Right ventricle myocardium inferior (tissue), 1 donor: ENCODE measurements at regions not wholly inside any gene's neighbourhood (a gene's known extent, or its start where the extent isn't known, plus 50 kb on each side); places are given as distances from the start of the nearest gene placed in this dataset.
"Not testable (repeated sequence)": the region's sequence is repeated elsewhere in the genome, so short reads cannot be mapped to it uniquely, and the experiment has no call there.

Experiments used
- ATAC-seq: fragments of 200-7000 bp; cut with Tn5 transposase; one replicate; pipeline ENCODE4 v1.9.1; 2020; ENCODE audit warnings: mild to moderate bottlenecking, moderate library complexity
- DNase-seq: peaks from one replicate; pipeline ENCODE4 v3.0.0; 2021; ENCODE audit errors: missing footprints
- intact Hi-C: fragments of 100-400 bp; cut with DNase I; formaldehyde crosslinking; loops from one replicate; pipeline ENCODE4 v1.11.0; 2022
- donor health status: DM: no; HTN: yes; CAD: no; lungs with severe emphysema.

DNA sequence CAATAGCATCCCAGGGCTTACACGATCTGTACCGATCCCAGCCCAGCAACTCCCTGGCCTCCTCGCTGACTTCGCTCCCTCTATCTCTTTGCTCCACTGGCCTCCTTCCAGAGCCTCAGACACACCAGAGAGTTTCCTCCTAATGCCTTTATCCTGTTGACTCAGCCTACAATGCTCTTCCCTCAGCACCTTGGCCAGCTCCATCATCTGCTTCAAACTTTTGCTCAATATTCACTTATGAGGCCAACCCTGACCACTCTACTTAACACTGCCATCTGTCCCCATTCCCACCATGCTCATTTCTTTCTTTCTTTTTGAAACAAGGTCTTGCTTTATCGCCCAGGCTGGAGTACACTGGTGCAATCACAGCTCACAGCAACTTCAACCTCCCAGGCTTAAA, 180.9 kb downstream of the CEP170 start:
- ATAC-seq, intact Hi-C loops, DNase-seq: not testable (repeated sequence)

DNA sequence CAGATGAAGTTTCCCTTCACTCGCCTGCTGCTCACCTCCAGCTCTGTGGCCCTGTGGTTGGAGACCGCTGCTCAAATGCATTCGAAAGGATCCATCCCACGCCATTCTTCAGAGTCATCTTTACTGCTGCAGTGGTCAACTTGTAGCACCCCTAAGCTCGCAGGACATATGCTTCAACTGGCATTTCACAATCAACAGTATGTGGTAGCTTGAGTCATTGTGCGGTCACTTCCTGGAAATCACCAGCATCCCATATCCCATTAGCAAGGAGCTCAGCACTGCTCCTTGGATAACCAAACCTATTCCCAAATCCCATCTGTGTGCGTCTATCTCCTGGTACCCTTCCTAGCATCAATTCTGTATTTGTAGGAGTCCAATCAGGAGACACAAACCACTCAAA, 188.0 kb downstream of the CEP170 start:
- DNase-seq, ATAC-seq, intact Hi-C loops: not testable (repeated sequence)

DNA sequence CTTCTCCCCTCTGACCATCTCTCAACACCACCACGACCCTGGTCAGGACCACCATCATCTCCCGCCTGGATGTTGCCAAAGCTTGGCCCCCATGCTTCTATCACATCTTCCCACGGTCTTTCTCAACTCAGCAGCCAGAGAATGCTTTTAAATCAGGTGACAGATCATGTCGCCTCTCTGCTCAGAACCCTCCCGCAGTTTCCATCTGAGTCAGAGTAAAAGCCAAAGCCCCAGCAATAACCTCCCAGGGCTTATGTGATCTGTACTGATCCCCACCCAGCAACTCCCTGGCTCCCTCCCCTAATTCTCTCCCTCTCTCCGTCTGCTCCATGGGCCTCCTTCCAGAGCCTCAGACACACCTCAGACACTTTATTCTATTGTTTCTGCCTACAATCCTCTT, 193.1 kb downstream of the CEP170 start:
- ATAC-seq, intact Hi-C loops, DNase-seq: not testable (repeated sequence)

DNA sequence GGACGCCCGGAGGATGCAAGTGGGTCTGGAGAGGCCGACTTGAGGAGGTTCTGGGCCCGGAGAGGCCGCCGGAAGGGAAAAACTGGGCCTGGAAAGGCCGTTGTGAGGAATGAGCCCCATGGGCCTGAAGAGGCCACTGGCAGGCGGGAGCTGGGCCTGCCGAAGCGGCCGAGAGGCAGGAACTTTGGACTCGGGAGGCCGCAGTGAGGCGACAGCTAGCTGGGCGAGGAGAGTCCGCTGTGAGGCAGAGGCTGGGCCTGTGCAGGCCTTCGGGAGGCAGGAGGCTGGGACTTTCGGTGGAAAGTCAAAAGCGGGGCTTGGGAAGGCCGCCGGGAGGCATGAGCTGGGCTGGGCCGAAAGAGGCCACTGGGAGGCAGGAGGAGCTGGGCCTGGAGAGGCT, 199.6 kb downstream of the CEP170 start:
- ATAC-seq, DNase-seq, intact Hi-C loops: not testable (repeated sequence)

DNA sequence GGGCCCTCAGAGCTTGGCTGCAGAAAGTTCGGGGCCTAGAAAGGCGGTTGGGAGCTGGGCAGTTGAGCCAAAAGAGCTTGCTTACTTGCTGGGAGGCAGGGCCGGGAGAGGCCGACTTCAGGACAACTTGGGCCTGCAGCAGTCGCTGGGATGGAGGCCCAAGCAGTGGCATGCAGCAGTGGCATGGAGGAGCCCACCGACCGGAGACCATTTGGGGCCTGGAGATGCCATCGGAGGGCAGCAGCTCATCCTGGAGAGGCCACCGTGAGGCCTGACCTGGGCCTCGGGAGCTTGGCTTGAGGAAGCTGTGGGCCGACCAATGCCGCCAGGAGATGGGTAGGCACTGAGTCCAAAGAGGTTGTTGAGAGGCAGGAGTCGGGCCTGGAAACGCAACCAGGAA, 200.0 kb downstream of the CEP170 start:
- intact Hi-C loops, ATAC-seq: not testable (repeated sequence)
- peak; percentile 27 for DNase-seq

DNA sequence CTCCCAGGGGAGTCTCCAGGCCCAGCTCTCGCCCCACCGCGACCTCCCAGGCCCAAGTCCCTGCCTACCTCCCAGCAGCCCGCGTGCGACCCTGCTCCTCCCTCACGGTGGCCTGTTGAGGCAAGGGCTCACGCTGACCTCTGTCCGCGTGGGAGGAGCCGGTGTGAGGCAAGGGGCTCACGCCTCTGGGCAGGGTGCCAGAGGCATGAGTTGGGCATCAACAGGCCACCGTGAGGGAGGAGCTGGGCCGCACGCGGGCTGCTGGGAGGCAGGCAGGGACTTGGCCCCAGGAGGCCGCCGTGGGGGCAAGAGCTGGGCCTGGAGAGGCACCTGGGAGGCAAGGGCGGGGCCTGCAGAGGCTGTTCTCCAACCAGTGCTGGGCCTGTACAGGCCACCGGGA, 200.4 kb downstream of the CEP170 start:
- DNase-seq, ATAC-seq, intact Hi-C loops: not testable (repeated sequence)

DNA sequence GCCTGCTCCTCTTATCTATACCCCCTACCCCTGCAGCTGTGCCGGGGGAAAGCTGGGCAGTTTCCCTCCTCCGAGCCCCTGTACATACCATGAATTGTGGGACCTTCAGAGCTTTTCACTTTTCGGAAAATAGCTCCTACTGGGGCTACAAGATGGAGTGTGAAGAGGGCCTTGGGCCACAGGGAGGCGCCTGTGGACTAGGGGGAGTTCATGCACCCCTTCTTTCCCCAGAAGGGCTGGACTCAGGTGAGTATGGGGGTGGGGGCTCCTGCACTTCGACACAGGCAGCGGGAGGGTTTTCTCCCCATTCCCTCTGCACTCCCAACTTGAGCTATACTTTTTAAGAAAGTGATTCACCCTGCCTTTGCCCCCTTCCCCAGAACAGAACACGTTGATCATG, 202.0 kb downstream of the CEP170 start:
- intact Hi-C loops, ATAC-seq: not testable (repeated sequence)

DNA sequence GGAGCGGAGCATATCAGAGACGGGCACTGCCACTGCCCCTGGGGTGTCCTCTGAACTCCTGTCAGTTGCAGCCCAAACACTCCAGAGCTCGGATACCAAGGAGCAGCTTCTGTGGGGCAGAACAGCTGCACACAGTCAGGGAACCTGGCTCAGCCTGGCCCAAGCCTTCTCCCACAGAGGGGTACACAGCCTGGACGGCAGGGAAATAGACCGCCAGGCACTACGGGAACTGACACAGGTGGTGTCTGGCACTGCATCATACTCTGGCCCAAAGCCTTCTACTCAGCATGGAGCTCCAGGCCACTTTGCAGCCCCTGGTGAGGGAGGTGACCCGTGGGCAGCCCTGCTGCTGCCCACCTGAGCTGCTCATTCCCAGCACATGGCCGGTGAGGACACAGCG, 204.5 kb downstream of the CEP170 start:
- DNase-seq, intact Hi-C loops, ATAC-seq: not testable (repeated sequence)

More for the DNA sequence above, 202.0 kb downstream of the CEP170 start:
- not testable (repeated sequence) for DNase-seq

DNA sequence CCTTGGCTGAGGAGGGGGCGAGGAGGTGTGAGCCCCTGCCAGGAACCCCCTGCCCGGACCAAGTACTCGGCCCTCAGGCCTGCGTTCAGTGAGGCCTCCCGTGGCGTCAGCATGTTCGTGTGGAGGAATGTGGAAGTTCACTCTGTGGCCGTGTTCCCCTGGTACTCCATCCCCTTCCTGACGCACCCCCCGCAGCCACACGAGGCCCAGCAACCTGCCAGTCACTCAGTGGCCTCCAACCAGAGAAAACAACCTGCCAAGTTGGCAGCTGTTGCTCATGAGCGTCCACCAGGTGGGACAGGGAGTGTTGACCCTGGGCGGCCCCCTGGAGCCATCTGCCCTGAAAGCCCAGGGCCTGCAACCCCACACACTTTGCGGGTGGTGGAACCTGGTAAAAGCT, 205.4 kb downstream of the CEP170 start:
- DNase-seq, intact Hi-C loops, ATAC-seq: not testable (repeated sequence)

DNA sequence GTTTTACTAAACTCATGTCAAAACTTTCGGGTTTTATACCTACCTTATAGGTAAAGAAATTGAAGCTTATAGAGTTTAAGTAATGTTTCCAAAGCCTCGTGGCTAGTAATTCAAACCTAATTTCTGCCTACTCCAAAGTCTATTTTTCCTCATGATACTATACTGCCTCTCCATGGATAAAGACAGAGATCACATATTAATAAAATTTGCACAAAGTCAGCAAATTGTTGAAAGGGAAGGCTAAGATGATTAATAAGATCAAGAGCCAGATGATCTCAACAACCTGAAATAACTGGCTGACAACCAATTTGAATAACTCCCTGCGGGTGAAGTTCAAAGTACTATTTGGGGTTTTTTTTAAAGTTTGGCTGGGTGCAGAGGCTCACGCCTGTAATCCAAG, 233.7 kb downstream of the CEP170 start:
- ATAC-seq, DNase-seq, intact Hi-C loops: not testable (repeated sequence)

DNA sequence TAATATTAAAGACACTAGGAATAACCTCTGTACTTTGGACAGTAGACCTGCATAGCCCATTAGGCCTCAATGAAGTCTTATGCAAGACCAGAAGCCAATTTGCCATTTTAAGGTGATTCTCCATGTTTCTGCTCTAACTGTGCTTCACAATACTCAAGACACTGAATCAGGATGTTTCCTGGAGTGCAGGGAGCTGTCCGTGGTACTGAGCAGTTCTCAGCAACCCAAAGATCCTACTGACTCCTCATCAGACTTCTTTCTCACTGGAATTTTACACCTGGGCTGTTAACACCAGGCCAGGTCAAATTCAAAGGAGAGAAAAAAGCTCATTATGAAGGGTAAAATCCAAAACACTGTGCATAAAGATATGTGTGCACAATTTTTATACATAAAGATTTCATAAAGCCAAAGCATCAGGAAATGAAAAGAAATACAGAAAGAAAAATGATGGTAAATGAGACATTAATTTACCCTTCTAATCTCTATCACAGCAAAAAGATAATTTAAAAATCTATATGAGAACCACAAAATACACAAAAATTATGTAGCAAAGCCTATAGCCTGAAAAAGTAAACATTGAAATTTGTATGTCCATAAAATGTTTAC, 235.9 kb downstream of the CEP170 start:
- intact Hi-C loops, DNase-seq, ATAC-seq: not testable (repeated sequence)

DNA sequence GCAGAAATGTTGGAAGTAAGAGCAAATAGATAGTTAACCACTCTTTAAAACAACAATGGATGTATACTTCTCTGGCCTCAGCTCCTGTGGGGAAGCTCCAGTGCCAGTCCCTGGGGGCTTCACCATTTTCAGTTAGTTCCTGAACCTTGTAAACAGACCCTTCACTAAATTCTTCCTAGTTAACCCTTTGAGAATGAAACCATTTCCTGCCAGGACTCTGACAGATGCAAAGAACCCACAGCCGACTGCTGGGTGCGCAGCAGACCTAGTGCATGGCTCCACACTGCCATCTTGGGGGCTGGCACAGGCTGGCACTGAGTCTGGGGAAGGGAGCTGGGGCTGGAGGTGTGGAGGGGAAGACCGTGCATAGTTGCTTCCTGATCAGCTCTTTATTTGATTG, 244.4 kb downstream of the CEP170 start:
- intact Hi-C loops, ATAC-seq, DNase-seq: not testable (repeated sequence)

DNA sequence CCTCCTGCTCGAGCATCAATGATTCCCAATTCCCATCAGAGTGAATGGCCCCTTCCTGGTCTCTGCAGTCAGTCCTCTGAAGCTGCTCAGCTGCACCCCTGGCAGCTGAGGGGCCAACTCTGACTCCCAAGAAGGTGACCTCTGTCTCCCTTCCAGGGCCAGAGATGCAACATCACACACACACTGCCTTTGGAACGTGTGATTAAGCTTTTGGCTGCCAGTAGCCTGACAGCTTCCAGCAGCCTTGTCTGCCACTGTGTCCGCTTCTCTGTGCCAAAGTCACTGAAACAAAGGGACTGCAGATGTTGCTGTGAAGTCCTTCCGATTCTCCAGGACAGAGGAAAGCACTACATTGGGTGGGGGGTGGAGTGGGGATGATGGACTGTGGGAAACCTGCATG, 254.1 kb downstream of the CEP170 start:
- not testable (repeated sequence) for DNase-seq

DNA sequence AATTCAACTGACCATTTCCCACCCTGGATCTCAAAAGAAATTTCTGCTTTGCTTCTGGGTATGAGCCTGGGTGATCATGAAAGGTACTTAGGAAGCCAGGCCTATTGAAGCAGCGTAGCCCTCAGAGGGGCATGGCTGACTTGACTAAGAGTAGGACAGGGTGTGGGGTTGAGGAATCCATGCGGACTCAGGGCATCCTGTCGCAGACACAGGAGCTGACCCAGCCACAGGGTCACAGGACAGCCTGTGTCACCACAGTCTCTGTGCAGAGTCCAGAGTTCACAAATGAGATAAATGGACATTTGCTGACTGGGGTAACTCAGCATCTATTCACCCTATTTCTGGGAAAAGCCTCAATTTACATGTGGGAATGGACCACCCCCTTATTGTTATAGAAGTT, 262.3 kb downstream of the CEP170 start:
- intact Hi-C loops, ATAC-seq, DNase-seq: not testable (repeated sequence)

More for the DNA sequence above, 254.1 kb downstream of the CEP170 start:
- ATAC-seq, intact Hi-C loops: not testable (repeated sequence)

DNA sequence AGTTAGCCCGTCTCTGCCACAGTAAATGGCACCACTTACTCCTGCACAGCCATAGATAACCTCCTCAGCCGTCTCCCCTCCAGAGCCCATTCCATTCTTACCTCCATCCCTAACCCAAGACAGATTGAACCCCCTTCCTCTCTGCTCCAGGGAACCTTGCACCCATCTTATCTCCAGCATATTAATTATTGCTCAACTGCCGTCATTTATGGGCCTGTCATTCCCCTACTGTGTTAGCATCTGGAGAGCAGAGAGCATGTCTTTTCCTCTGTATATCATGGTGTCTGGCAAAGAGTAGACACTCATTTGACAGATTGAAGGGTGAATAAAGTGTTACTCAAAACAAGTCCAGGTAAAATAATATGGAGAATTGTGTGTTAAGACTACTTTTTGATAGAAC, 270.0 kb downstream of the CEP170 start:
- DNase-seq, intact Hi-C loops, ATAC-seq: not testable (repeated sequence)

DNA sequence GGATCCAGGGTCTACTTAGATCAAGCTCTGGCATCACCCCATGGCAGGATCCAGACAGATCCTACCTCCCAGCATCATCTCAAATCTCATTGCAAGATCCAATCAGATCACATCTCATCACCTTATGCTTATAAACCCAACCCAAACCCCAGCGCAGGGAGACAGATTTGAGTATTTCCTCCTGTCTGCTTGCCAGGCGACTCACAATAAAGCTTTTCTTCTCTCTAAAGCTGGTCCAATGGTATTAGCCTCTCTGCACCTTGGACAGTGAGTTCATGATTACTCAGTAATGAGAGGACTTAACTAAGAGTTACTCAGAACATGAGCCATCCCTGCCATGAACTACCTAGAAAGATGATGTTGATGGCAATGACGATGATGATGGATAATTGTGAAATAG, 281.7 kb downstream of the CEP170 start:
- intact Hi-C loops, ATAC-seq: not testable (repeated sequence)
- DNase-seq, result peak; percentile 17

DNA sequence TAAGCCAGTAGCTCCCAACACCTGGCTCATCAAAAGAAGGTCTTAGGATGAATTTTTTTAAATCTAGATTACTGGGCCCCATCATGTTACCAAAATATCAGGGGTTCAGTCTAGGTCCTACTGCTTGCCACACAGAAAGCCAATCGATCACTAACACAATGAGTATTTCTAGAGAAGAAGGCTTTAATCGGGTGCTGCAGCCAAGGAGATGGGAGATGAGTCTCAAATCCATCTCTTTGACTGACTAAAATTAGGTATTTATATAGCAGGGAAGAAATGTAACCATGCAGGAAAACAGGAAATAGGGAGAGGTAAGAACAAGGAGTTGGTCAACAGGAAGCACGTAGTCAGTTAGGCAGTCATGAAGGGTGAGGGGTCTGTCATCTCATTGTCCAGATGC, 288.2 kb downstream of the CEP170 start:
- intact Hi-C loops, result no loop called here
- ATAC-seq, result no peak

DNA sequence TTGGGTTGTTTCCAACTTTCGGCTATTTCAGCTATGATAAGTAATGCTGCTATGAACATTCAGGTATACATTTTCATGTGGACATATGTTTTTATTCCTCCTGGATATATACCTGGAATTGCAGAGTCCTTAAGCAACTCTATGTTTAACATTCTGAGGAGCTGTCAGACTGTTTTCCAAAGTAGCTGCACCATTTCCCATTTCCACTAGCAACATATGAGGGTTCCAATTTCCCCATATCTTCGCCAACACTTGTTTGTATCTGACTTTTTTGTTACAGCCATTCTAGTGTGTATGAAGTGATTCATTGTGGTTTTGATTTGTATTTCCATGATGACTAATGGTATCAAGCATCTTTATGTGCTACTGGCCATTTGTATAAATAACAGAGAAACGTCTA, 295.7 kb downstream of the CEP170 start:
- ATAC-seq, intact Hi-C loops, DNase-seq: not testable (repeated sequence)

More for the DNA sequence above, 288.2 kb downstream of the CEP170 start:
- no peak for DNase-seq

DNA sequence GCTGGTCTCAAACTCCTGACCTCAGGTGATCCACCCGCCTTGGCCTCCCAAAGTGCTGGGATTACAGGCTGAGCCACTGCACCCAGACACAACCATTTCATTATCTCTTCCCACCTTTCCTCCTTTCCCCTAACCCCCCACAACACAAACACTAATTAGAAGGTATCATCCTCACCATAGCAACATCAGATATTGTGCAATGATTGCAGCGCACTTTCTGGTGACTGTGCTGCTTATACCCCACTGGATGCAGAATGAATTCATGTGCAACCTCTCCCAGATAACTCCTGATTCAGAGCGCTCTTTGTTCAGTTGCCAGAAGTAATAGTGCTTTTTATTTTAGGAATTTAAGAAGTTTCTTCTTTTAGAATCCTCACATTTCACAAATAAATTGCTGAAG, 300.1 kb downstream of the CEP170 start:
- ATAC-seq, DNase-seq, intact Hi-C loops: not testable (repeated sequence)

DNA sequence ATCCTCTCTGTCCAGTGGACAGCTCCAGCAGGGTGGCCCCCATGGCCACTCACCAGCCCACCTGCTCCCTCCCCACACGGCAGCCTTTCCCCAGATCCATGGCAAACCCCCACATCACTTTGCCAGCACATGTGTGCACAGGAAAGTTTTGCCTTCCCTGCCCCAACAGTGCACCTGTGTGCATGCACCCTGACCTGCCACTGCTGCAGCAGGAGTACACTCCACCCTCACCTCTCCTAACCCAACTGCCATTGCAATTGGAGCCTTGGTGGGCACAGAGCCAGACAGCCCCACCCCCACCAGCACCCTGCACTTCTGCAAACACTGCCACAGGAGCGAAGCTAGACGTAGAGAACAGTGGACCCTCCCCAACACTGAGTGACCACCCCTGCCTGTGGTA, 308.9 kb downstream of the CEP170 start:
- ATAC-seq, result no peak
- intact Hi-C loops, result no loop called here
- DNase-seq, result no peak
